ENCODE measurements at regions not wholly inside any gene's neighbourhood (a gene's known extent, or its start where the extent isn't known, plus 50 kb on each side); places are given as distances from the start of the nearest gene placed in this dataset.

DNA sequence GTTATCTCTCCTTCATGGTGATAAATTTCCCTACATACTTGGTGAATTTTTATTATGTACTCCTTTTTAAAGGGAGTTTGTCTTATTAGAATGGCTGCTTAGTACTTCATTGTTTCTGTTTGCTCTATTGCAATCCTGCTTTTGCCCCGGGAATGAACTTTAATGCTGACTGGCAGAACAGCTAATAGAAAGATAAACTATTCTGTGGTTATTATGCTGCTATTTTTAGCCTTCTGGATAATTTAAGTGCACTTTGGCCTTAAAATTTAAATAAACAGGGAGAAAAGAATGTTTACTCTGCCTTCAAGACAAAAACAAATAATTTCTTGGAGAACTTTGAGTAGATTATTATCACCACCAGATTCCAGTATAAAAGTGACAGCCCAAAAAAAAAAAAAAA, 413.8 kb upstream of the CCDC54 start:
- no peaks in the 10 kb centered on the region for H3K27me3 Mint-ChIP-seq (ENCODE audit: insufficient read depth)
- TF ChIP-seq, protein P1, sequence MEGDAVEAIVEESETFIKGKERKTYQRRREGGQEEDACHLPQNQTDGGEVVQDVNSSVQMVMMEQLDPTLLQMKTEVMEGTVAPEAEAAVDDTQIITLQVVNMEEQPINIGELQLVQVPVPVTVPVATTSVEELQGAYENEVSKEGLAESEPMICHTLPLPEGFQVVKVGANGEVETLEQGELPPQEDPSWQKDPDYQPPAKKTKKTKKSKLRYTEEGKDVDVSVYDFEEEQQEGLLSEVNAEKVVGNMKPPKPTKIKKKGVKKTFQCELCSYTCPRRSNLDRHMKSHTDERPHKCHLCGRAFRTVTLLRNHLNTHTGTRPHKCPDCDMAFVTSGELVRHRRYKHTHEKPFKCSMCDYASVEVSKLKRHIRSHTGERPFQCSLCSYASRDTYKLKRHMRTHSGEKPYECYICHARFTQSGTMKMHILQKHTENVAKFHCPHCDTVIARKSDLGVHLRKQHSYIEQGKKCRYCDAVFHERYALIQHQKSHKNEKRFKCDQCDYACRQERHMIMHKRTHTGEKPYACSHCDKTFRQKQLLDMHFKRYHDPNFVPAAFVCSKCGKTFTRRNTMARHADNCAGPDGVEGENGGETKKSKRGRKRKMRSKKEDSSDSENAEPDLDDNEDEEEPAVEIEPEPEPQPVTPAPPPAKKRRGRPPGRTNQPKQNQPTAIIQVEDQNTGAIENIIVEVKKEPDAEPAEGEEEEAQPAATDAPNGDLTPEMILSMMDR (conservative IDR thresholded peaks at IDR 0.05), result no peak
- H3K9ac ChIP-seq (ENCODE audit: extremely low read depth, low read length, poor library complexity, severe bottlenecking), result no peak overlapping the region
- peaks cover 3% of the 10 kb centered on the region for H3K9me3 Mint-ChIP-seq
- no peaks in the 10 kb centered on the region for H3K4me1 ChIP-seq (ENCODE audit: control insufficient read depth, insufficient read depth, low read length)
- peaks cover 6% of the 10 kb centered on the region for H3K4me1 Mint-ChIP-seq
- H3K4me3 ChIP-seq (ENCODE audit: low read length), result no peak overlapping the region
- H3K27ac Mint-ChIP-seq, result no peak overlapping the region
- H3K27me3 ChIP-seq (ENCODE audit: control insufficient read depth, insufficient read depth, low read length, poor library complexity, severe bottlenecking), result no peaks in the 10 kb centered on the region
- H3K9me3 ChIP-seq (ENCODE audit: control insufficient read depth, low read length), result peaks cover 20% of the 10 kb centered on the region
- H3K36me3 Mint-ChIP-seq (ENCODE audit: low read depth), result no peaks in the 10 kb centered on the region
- WGBS, 2 experiments (ENCODE audit: insufficient coverage in 1 of 2, insufficient read length in 1 of 2), result 92% methylated on average over 1 of the region's 1 CpG; no CpG with 5 or more reads in 1 of the 2 experiments
- no peak overlapping the region for H3K27ac ChIP-seq (ENCODE audit: low read depth, low read length)
- no peaks in the 10 kb centered on the region for H3K36me3 ChIP-seq (ENCODE audit: control insufficient read depth, insufficient read depth, low read length)
- no peak overlapping the region for H3K4me3 Mint-ChIP-seq
- no peak for DNase-seq

DNA sequence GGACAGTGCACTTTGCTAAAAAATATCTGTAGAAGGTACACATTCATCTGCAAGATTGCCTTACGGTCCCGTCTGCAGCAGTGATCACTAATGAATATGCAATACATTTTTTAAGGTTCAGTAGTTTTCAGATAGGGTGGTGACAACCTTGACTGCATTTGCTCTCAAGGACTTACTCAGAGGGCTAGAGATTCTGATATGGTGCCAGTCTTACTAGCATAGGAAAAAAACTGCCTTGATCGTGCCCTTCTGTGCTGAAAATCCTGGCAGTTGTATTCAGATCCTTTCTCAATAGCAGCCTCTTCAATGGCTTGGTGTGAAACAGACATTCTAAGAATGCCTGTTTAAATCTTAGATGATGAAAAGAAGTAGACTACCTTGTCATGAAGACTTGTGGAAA, 411.9 kb upstream of the CCDC54 start:
- H3K4me1 ChIP-seq (ENCODE audit: control insufficient read depth, insufficient read depth, low read length), result no peaks in the 10 kb centered on the region
- H3K9me3 ChIP-seq (ENCODE audit: control insufficient read depth, low read length), result peaks cover 16% of the 10 kb centered on the region
- H3K9ac ChIP-seq (ENCODE audit: extremely low read depth, low read length, poor library complexity, severe bottlenecking), result no peak overlapping the region
- WGBS, 2 experiments (ENCODE audit: insufficient coverage in 1 of 2, insufficient read length in 1 of 2), result 29 to 42% methylated on average over 2 to 3 of the region's 3 CpGs
- Mint-ChIP-seq H3K4me1 (peaks cover 6% of the 10 kb centered on the region), H3K9me3 (peaks cover 3% of the 10 kb centered on the region), H3K27me3 (ENCODE audit: insufficient read depth) (no peaks in the 10 kb centered on the region), H3K36me3 (ENCODE audit: low read depth) (no peaks in the 10 kb centered on the region), H3K27ac (no peak overlapping the region), H3K4me3 (no peak overlapping the region)
- no peak overlapping the region for H3K4me3 ChIP-seq (ENCODE audit: low read length)
- H3K27me3 ChIP-seq (ENCODE audit: control insufficient read depth, insufficient read depth, low read length, poor library complexity, severe bottlenecking), result no peaks in the 10 kb centered on the region
- no peak for DNase-seq
- TF ChIP-seq, protein P1 (conservative IDR thresholded peaks at IDR 0.05), result no peak
- H3K27ac ChIP-seq (ENCODE audit: low read depth, low read length), result no peak overlapping the region
- H3K36me3 ChIP-seq (ENCODE audit: control insufficient read depth, insufficient read depth, low read length), result no peaks in the 10 kb centered on the region

DNA sequence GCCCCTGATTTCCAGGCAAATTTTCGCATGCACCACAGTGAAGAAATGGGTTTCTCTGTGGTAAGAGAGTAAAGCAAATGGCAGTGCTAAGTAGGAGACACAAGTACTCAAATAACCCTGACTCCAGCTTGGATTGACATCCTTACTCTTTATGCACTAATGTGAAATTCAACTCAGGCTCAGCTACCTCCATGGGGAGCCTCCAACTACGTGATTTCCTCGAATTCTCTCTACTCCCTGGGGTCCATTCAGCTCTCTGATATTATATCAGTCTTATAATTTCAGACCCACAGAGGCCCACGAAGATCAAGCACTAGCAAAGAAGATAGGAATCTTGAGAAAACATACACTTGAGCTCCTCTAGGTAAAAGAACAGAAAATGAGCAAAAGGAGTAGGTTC, 407.6 kb upstream of the CCDC54 start:
- Histone ChIP-seq H3K9ac (ENCODE audit: extremely low read depth, low read length, poor library complexity, severe bottlenecking) (no peak overlapping the region), H3K4me3 (ENCODE audit: low read length) (no peak overlapping the region), H3K36me3 (ENCODE audit: control insufficient read depth, insufficient read depth, low read length) (no peaks in the 10 kb centered on the region), H3K9me3 (ENCODE audit: control insufficient read depth, low read length) (no peaks in the 10 kb centered on the region), H3K27me3 (ENCODE audit: control insufficient read depth, insufficient read depth, low read length, poor library complexity, severe bottlenecking) (no peaks in the 10 kb centered on the region), H3K27ac (ENCODE audit: low read depth, low read length) (no peak overlapping the region), H3K4me1 (ENCODE audit: control insufficient read depth, insufficient read depth, low read length) (no peaks in the 10 kb centered on the region)
- no peak overlapping the region for H3K4me3 Mint-ChIP-seq
- TF ChIP-seq, protein P1 (conservative IDR thresholded peaks at IDR 0.05), result no peak
- H3K27ac Mint-ChIP-seq, result no peak overlapping the region
- WGBS, 2 experiments (ENCODE audit: insufficient coverage in 1 of 2, insufficient read length in 1 of 2), result 80 to 100% methylated on average over 1 to 4 of the region's 4 CpGs
- no peaks in the 10 kb centered on the region for H3K36me3 Mint-ChIP-seq (ENCODE audit: low read depth)
- no peaks in the 10 kb centered on the region for H3K4me1 Mint-ChIP-seq
- no peaks in the 10 kb centered on the region for H3K27me3 Mint-ChIP-seq (ENCODE audit: insufficient read depth)
- no peaks in the 10 kb centered on the region for H3K9me3 Mint-ChIP-seq
- DNase-seq, result no peak

Data from endodermal cell (in vitro differentiated cells).